IMR-90 (cell line): ENCODE measurements at regions not wholly inside any gene's neighbourhood (a gene's known extent, or its start where the extent isn't known, plus 50 kb on each side); places are given as distances from the start of the nearest gene placed in this dataset.

Source experiments
- ATAC-seq: fragments of 200-7000 bp; cut with Tn5 transposase; 2 replicates; pipeline ENCODE4 v1.9.1; 2020; ENCODE audit warnings: low read depth, mild to moderate bottlenecking, moderate library complexity
- BruUV-seq: library from RNA; stranded (reverse); fragments of 400-500 nt; replicated peaks from 2 replicates; lab custom pipeline; 2021; lab: Mats Ljungman, UMichigan
- CTCF ChIA-PET: fragments of 300-600 bp; formaldehyde crosslinking; extraction: SDS; loops from one replicate; lab custom pipeline; 2021; ENCODE audit warnings: antibody characterized with exemption; lab: Yijun Ruan, JAX
- POLR2A ChIA-PET: fragments of 300-600 bp; sonication (Branson Sonifier 250); formaldehyde crosslinking; loops from one replicate; lab custom pipeline; 2022; ENCODE audit warnings: antibody characterized with exemption; ENCODE audit not compliant: unreplicated experiment; lab: Charles Lee
- DNase-seq: peaks from one replicate; pipeline ENCODE4 v3.0.0; 2013
- H2AFZ ChIP-seq: replicated peaks from 2 replicates; pipeline ENCODE3; 2013; ENCODE audit warnings: low read length, mild to moderate bottlenecking; ENCODE audit not compliant: poor library complexity
- H2AK5ac ChIP-seq: 2 replicates; pipeline ENCODE4 v1.6.1; 2013; ENCODE audit warnings: low read depth, low read length, inconsistent platforms
- H2AK9ac ChIP-seq: replicated peaks from 2 replicates; pipeline ENCODE3; 2013; ENCODE audit warnings: mild to moderate bottlenecking, low read depth, low read length, moderate library complexity; ENCODE audit not compliant: poor library complexity
- H2BK120ac ChIP-seq: 2 replicates; pipeline ENCODE4 v1.6.1; 2013; ENCODE audit warnings: low read depth, low read length, inconsistent platforms
- H2BK15ac ChIP-seq: 3 replicates; pipeline ENCODE4 v1.6.1; 2013; ENCODE audit warnings: low read depth, low read length, inconsistent platforms
- H2BK20ac ChIP-seq: 2 replicates; pipeline ENCODE4 v1.6.1; 2013; ENCODE audit warnings: low read depth, mild to moderate bottlenecking, inconsistent platforms, low read length, moderate library complexity
- H2BK5ac ChIP-seq: 2 replicates; pipeline ENCODE4 v1.6.1; 2013; ENCODE audit warnings: mild to moderate bottlenecking, low read depth, low read length, inconsistent platforms; ENCODE audit not compliant: poor library complexity, severe bottlenecking
- H3K14ac ChIP-seq: replicated peaks from 2 replicates; pipeline ENCODE4 v1.6.1; 2013; ENCODE audit warnings: low read depth, low read length, inconsistent platforms
- H3K18ac ChIP-seq: 2 replicates; pipeline ENCODE4 v1.6.1; 2013; ENCODE audit warnings: low read depth, low read length, control low read depth
- H3K23ac ChIP-seq: 2 replicates; pipeline ENCODE4 v1.6.1; 2013; ENCODE audit warnings: low read depth, low read length, inconsistent platforms
- H3K27ac ChIP-seq: 2 replicates; pipeline ENCODE4 v1.5.1; 2013; ENCODE audit warnings: mild to moderate bottlenecking, control low read depth, low read length; ENCODE audit not compliant: insufficient read depth
- H3K27me3 ChIP-seq: 2 replicates; pipeline ENCODE4 v1.6.1; 2013; ENCODE audit warnings: low read length; ENCODE audit not compliant: control insufficient read depth, insufficient read depth
- H3K36me3 ChIP-seq: 2 replicates; pipeline ENCODE4 v1.6.1; 2013; ENCODE audit warnings: low read length, mixed read lengths; ENCODE audit not compliant: control insufficient read depth, insufficient read depth
- H3K4ac ChIP-seq: 2 replicates; pipeline ENCODE4 v1.6.1; 2013; ENCODE audit warnings: low read depth, low read length, inconsistent platforms
- H3K4me1 ChIP-seq: 2 replicates; pipeline ENCODE4 v1.6.1; 2013; ENCODE audit warnings: low read length, mixed read lengths; ENCODE audit not compliant: control insufficient read depth, insufficient read depth
- H3K4me2 ChIP-seq: 2 replicates; pipeline ENCODE4 v1.6.1; 2013; ENCODE audit warnings: low read depth, mild to moderate bottlenecking, control low read depth, low read length, moderate library complexity
- H3K4me3 ChIP-seq: 2 replicates; pipeline ENCODE4 v1.5.1; 2013; ENCODE audit warnings: low read depth, mild to moderate bottlenecking, control low read depth, low read length, moderate library complexity; ENCODE audit not compliant: insufficient read depth
- H3K56ac ChIP-seq: 2 replicates; pipeline ENCODE4 v1.6.1; 2013; ENCODE audit warnings: low read length, inconsistent platforms; ENCODE audit not compliant: insufficient read depth; ENCODE audit errors: extremely low read depth
- H3K79me1 ChIP-seq, 2 experiments: 2 replicates each; pipeline ENCODE4 v1.6.1; 2013; ENCODE audit warnings: low read length in 2 of 2, inconsistent platforms in 1 of 2, low read depth in 1 of 2
- H3K9ac ChIP-seq: 2 replicates; pipeline ENCODE4 v1.6.1; 2013; ENCODE audit warnings: low read depth, low read length, control low read depth
- H3K9me1 ChIP-seq: 2 replicates; pipeline ENCODE4 v1.6.1; 2013; ENCODE audit warnings: low read length, inconsistent platforms; ENCODE audit not compliant: insufficient read depth
- H3K9me3 ChIP-seq: 2 replicates; pipeline ENCODE4 v1.6.1; 2013; ENCODE audit warnings: low read length; ENCODE audit not compliant: control insufficient read depth, insufficient read depth
- H4K20me1 ChIP-seq: 2 replicates; pipeline ENCODE4 v1.6.1; 2013; ENCODE audit warnings: low read length, inconsistent platforms; ENCODE audit not compliant: insufficient read depth
- H4K5ac ChIP-seq: 2 replicates; pipeline ENCODE4 v1.6.1; 2013; ENCODE audit warnings: mild to moderate bottlenecking, low read depth, low read length, control low read depth
- H4K8ac ChIP-seq, 2 experiments: 2 replicates each; pipeline ENCODE4 v1.6.1; 2013; ENCODE audit warnings: low read depth in 2 of 2, low read length in 2 of 2, control low read depth in 1 of 2, inconsistent platforms in 1 of 2
- H4K91ac ChIP-seq: 2 replicates; pipeline ENCODE4 v1.6.1; 2013; ENCODE audit warnings: low read depth, low read length, inconsistent platforms; ENCODE audit not compliant: insufficient read depth
- NFE2L2 ChIP-seq: fragments of 150-350 bp; IDR thresholded peaks from 2 replicates; pipeline ENCODE4 v1.6.1; 2016; ENCODE audit warnings: low read depth, mild to moderate bottlenecking, low read length
- RAD21 ChIP-seq: IDR thresholded peaks from 2 replicates; pipeline ENCODE4 v1.6.1; 2012; ENCODE audit warnings: low read length, improper control_type of control experiment
- RFX5 ChIP-seq: IDR thresholded peaks from 2 replicates; pipeline ENCODE4 v1.8.0; 2012; ENCODE audit warnings: low read depth, mild to moderate bottlenecking, low read length, moderate library complexity
- WGBS, 2 experiments: methylation state at CpG; one replicate each; pipeline versions ENCODE4 v1.1.5 to v1.1.7; 2013; ENCODE audit warnings: missing lambda C conversion rate in 2 of 2; ENCODE audit not compliant: insufficient read length in 1 of 2; ENCODE audit errors: extremely low coverage in 2 of 2; 5-methylcytosine and 5-hydroxymethylcytosine counted together
- dilution Hi-C: fragments of 300-500 bp; cut with HindIII; formaldehyde crosslinking; loops from one replicate; pipeline ENCODE4 v1.14.3; 2018; ENCODE audit warnings: low sequenced_read_pairs; ENCODE audit not compliant: unreplicated experiment
- in situ Hi-C: fragments of 300-500 bp; cut with MboI; formaldehyde crosslinking; loops from 3 replicates; pipeline ENCODE4 v1.14.3; 2019; ENCODE audit warnings: low sequenced_read_pairs, inconsistent platforms, mixed read lengths
- intact Hi-C: fragments of 100-400 bp; cut with micrococcal nuclease; formaldehyde crosslinking; loops from 2 replicates; pipeline ENCODE4 v1.10.0; 2022

DNA sequence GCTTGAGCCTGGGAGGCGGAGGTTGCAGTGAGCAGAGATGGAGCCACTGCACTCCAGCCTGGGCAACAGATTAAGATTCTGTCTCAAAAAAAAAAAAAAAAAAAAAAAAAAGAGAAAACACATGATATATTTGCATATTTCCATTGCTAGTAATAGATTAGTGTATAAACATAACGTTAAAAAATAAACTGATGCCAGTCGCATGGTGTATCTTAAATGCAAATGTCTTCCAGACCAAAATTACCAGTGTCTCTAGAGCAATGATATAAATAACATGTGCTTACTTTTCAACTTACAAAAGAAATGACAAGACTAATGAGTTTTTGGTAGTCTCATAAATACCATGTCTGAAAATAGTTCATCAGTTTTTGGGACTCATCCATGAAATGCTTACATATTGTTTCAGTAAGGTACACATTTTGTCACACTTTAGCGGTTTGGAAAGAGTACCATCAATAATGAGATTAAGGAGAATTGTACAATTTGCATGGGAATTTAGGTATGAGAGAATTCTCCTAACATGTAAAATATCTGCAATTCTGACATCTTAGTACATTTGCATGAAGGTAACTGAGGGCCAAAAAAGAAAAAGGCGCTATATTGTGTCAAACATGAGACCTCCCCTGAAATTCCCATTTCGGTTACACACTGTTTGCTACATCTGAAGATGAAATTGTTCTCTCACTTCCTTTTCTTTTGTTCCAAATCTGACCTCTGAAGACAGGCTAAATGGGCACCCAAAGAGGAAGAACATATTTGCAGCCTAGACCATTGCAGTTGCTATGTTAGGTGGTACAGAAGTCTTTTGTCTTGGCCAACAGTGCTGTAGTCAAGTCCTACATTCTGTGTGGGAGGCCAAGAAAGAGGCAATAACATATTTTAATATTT, 51.5 kb upstream of the PIP4K2A start:
- Histone ChIP-seq H4K91ac (no peak overlapping the region), H3K23ac (no peak overlapping the region), H3K27ac (no peak overlapping the region), H3K36me3 (no peaks in the 10 kb centered on the region), H2AK9ac (no peak overlapping the region), H3K9me1 (no peaks in the 10 kb centered on the region), H3K9me3 (peaks cover 2% of the 10 kb centered on the region; the same call in 1 of the 2 replicates), H2BK15ac (no peak overlapping the region), H4K20me1 (no peaks in the 10 kb centered on the region), H2BK120ac (no peak overlapping the region), H4K5ac (no peak overlapping the region), H3K4ac (no peak overlapping the region), H3K56ac (no peak overlapping the region), H4K8ac (no peak overlapping the region), H3K4me1 (no peaks in the 10 kb centered on the region), H2AFZ (no peak overlapping the region), H3K9ac (no peak overlapping the region), H3K4me2 (no peak overlapping the region), H2BK20ac (no peak overlapping the region), H3K4me3 (no peak overlapping the region), H3K18ac (no peak overlapping the region), H2BK5ac (no peak overlapping the region), H3K79me1 (no peaks in the 10 kb centered on the region), H2AK5ac (no peak overlapping the region), H3K27me3 (no peaks in the 10 kb centered on the region; the same call in 1 of the 2 replicates), H3K14ac (no peak overlapping the region)
- CTCF ChIA-PET = no interaction called here
- in situ Hi-C loops (no loop called here), dilution Hi-C loops (no loop called here), intact Hi-C loops (no loop called here)
- TF ChIP-seq RAD21 (no peak), RFX5 (no peak), NFE2L2 (no peak)
- 80% methylated on average over 1 of the region's 6 CpGs; no CpG with 5 or more reads in 1 of the 2 experiments for WGBS, 2 experiments
- ATAC-seq (no peak), DNase-seq (no peak)
- BruUV-seq = no TSS peak
- POLR2A ChIA-PET = no interaction called here
